GM21360 (cell line): ENCODE measurements at regions not wholly inside any gene's neighbourhood (a gene's known extent, or its start where the extent isn't known, plus 50 kb on each side); places are given as distances from the start of the nearest gene placed in this dataset.
"Not testable (repeated sequence)": the region's sequence is repeated elsewhere in the genome, so short reads cannot be mapped to it uniquely, and the experiment has no call there.

Experiments
- ATAC-seq: cut with Tn5 transposase; IDR thresholded peaks from one replicate; pipeline ENCODE4 v1.9.1; 2021; ENCODE audit warnings: mild to moderate bottlenecking, moderate library complexity; ENCODE audit not compliant: unreplicated experiment

DNA sequence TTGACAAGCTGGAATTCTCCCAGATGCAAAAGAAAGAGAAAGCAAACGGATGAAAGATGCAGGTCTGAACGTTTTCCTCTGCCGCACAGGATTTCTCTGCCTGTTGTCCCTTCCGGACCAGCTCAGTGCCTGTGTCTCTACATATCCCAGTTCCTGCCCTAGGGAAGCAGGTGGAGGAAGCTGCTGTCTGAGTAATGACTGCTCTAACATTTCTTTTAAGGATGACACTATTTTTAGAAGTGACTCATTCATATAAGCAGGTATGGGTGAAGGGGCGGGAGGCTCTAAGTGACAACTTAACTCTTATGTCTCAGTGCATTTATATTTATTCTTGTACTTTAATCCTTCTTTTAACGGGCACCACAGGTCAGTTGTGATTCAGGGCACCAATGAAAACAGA, 128.8 kb downstream of the SLC24A2 start:
- ATAC-seq, result no peak

DNA sequence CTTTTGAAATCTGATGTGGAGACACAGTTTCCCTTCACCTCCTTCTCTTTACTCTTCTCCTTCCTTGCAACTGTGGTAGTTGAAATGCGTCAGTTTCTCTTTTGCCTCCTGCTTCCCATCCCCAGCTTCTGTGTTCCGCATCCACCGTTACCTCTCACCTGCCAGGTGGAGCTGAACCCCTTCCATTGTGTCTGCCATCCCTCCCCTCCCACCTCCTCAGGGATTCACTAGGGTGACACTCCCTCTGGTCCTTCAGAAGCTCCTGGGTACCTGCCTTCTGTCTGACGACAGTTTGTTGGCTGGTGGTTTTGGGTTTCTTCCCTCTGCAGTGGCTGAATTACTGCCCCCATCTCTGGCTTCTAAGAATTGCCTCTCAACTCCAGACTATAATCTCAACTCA, 132.1 kb downstream of the SLC24A2 start:
- no peak for ATAC-seq

DNA sequence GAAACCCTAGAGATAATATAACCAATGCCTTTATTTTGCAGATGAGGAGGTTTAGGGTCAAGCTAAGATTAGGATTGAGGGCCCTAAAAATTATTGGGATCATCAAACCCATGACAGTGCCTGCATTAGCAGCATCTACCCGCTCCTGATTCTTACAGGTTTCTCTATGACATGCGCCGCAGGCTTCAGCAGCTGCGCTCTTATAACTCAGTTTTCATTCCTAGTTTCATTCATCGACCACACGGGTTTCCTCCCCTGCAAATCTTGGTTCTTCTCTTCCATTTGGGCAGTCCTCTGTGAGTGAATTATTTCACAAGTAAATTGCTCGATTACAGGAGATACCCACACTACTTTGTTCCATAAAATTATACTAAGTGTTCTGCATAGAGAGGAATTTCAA, 137.2 kb downstream of the SLC24A2 start:
- ATAC-seq, result no peak

DNA sequence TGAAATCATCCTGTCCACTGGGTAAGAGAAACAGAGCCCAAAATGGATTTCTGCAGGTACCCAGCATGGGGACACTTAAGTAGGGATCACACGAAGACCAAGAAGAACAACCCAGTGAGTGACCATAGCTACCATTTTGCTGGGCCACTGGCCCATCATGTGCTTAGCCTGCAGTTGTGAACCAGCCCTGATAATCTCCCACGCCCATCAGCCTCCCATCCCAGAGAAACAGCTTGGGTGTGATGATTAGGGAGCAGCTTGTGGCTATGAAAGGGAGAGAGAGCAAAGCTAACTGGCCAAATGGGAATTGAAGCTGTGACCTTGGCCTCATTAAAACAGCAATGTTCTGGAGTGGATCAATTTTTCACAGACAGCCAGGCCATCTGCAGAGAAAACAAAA, 138.5 kb downstream of the SLC24A2 start:
- no peak for ATAC-seq

DNA sequence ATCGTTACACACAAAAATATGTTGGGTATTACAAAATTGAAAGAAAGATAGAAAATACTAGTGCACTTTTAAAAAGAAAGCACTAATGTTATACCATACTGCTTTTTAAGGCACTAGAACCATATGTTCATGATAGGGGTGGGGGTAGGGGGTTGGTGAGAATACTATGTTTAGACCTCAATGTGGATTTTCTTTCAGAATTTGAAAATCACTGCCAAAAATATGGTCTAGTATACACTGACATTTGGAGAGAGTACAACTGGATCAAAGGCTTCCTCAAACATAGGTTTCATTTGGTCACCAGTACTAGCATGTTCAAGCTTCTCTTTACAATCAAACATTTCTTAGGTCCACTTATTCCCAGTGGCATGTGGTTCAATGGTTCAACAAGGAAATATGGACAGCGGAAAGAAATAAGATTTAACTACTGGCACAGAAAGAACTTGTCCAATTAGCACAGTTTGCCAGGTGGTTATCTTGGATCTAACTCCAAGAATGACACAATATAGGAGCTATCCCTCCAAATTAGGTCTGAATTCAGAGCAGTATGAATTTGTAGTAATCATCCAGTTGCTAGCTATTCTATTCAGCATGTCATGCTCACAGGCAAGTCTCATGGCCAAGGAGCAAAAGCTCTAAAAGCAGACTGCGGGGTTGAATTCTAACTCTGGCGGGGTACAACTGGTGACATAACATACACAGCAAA, 139.3 kb downstream of the SLC24A2 start:
- ATAC-seq, result no peak

DNA sequence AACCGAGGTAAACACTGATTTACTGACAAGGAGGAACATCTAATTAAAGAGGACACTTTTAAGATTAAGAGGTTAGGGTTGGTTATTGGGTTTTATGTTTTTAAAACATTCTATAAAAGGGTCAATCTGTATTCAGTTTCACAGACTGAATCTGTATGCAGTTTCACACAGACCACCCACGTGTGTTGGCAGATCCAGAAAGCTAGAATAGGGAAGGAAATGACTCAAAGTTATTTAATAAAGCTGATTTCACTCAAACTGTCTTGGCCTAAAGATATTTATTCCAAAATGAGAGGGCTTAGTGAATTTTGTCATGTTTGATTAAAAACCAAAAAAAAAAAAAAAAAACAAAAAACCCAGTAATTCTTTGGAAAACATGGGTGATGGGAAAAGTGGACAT, 140.2 kb downstream of the SLC24A2 start:
- ATAC-seq, result no peak

DNA sequence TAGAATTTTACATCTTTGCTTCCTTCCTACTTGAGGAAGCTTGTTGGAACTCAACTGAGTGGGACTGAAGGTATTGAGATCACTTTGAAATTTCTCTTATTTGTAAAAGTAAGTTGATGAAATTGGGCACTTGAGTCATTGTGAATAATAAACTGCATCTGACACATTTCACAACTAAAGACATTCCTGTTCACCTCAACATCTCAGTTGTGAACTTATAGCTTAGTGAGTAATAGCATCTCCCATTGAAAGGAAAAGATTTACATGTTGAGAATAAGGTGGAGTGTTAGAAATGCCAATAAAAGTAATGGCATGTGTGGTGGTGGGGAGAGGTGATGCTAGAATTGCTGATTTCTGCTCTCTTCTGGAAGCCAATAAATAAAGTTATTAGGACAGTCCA, 145.0 kb downstream of the SLC24A2 start:
- ATAC-seq, result no peak

DNA sequence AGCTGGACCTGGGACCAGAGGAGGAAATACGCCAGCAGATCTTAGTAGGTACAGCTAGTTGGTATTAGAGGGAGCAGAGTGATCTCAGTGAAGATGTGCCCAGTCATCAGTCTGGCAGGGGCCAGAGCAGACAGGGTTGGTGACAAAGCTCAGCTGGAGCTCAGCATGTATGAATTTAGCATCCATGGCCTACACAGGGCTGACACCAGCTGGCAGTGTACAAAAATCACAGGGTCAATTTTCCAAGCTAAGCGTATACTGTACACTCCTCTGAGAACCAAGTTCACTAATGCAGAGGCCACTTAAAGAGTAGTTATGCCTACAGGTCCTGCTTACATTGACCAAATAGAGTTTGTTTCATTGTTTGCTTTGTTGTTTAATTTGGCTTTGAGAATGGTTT, 146.6 kb downstream of the SLC24A2 start:
- ATAC-seq, result no peak

DNA sequence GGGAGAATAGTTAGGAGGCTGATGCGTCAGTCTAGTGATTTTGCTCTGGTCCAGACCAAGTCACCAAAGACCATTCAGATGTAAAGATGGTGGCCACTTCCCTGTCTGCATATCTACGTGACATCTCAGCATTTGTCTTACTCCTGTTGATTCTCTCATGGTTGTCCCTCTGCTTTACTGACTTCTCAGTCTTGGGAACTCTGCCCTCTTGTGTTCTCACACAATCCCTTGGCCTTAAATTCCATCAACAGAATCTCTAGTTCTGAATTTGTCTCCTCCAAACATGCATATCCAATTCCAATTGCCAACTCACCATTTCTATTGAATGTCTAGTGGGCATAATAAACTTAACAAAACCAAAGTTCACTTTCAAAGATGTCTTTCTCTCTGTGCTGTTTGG, 147.8 kb downstream of the SLC24A2 start:
- ATAC-seq, result no peak

DNA sequence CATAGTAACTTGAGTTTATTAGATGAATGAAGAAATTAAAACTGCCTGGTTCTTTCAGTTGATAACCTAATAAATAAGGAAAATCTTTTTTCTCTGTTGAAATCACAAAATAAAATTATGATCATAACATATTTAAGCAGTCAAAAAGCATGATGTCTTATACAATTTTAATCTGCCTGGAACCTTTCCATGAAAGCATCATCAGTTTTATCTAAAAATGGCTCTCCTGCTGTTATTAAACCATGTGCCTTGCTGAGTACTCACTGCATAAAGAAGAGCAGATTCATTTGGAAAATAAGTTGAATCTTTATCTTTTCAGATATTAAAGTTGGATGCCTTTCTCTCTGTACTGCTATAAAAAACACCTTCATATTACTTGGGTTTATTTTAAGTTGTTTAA, 148.8 kb downstream of the SLC24A2 start:
- ATAC-seq, result no peak

DNA sequence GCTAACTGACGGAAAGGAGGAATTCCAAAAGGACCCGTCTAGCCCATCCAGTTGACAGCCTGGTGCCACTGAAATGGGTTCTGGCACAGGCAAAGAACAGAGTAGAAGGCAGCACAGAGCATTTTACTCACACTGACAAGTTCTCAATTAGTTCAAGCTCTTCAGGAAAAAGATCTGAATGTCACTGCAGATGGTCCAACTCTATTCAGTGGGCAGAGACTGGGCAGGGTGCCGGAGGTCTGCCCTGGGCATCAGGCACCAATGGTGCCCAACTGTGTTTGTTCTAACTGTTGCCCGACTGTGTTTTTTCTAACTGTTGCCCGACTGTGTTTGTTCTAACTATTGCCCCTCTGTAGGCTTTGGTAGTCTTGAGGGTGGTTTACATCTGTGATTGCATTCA, 151.8 kb downstream of the SLC24A2 start:
- no peak for ATAC-seq

DNA sequence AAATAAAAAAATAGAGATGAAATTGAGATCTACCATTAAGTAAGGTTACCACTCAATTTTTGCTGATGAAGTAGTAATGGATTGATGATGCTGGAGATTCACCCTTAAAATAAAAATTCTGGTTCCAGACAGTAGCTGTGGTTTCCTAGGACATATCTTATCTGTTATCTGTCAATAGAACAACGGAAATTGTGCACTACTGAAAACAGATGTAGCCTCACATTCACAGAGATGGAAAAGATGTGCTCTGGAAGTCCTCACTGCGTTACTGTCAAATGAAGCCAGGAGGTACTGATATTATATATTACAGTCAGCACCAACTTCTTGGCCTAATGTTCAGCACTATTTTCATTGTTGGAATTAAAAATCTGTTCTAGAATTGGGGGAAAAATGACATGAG, 154.0 kb downstream of the SLC24A2 start:
- no peak for ATAC-seq

DNA sequence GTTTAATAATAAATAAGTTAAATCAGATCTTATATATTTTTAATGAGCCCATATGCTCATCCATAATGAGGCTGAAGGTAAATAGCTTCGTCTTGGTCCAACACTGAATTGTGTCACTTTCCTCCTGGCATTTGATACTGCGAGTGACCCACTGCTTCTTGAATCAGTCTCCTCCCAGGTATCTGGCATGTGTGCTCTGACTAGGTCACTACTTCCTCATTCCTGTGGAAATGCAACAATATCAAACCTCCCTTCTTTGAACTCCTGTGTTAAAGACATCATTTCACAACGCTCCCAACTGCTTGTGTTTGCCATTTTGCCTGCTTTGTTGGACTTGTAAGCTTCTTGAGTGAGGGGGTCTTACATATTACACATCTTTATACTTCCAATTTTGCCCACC, 157.7 kb downstream of the SLC24A2 start:
- no peak for ATAC-seq

DNA sequence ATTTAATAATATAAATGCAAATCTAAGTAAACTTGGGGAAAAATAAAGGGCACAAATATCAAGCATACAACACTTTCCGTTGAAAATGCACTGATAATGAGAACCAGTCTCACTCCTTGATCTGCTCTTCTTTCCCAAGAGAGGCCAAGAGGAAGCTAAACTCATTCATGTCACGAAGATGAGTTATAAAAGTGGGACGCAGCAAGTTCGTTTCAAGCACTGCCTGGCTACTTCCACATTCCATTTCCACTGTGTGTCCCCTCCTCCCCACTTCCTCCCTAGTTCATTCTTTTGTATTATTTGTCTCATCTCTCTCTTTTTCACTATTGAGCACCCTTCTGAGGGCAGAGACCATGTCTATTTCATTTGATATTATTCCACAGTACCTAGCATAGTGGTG, 158.1 kb downstream of the SLC24A2 start:
- no peak for ATAC-seq

DNA sequence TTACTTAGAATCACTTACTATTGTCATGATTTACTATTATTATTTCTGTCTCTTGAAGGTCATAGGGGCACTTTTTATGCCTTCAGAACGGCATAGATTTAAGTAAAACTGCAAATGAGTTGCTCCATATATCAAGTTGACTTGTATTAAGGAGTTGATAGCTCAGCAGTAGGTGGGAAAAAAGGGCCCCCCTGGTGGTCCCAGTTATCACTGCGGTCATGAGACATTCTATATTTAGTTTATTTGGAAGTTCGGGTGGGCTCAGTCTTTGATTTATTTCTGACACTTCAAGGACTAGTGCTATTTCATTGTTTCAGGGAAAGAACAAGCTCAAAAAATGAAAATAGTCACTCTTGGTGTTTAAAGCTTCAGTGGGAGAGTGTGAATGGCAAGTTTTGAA, 159.3 kb downstream of the SLC24A2 start:
- no peak for ATAC-seq

DNA sequence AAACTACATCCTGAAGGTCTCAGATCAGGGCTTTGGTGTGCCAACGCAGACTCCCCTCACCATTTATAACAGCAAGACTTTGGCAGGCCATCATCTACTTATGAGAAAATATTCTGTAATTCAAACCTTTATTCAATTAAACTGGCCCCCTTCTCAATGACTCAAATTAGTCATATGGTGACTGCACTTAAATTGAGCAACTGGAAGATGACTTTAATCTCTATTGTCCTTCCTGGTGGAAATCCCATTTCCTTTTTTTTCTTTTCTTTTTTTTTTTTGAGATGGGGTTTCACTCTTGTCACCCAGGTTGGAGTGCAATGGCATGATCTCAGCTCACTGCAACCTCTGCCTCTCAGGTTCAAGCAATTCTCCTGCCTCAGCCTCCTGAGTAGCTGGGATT, 163.4 kb downstream of the SLC24A2 start:
- ATAC-seq, result not testable (repeated sequence)

DNA sequence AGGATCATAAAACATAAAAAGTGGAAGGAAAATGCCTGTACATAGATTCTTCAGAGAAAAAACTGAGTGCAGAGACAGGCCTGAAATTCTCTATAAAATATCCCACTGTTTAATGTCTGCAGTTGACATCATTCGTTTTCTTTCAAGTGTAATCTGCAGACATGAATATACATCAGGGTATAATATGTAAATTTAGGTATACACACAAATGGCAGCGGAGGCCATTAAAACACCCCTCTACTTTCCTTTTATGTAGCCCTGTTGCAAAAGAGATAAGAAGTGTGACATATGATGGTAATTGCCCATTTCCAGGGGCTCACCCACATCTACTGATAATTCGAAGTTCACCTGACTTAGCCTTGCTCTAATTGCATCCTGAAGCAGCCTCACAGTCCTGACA, 164.3 kb downstream of the SLC24A2 start:
- ATAC-seq, result no peak

DNA sequence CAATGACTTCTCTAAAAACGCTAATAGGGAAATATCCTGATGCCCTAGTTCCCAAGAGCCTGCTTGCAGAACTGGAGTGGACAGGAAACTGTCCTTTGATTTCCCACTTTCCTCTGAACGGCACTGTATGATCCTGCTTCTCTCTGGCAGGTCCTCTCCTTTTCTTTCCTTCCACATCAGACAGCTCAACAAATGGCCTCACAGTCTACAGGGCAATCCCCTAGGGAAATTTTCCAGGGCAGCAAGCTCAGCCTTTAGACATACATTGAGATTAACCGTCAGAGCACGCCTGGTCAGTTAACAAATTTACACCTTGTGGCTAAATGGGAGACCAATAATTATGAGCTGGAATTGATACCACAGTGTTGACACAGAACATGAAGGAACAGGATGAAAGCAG, 164.9 kb downstream of the SLC24A2 start:
- ATAC-seq, result no peak

DNA sequence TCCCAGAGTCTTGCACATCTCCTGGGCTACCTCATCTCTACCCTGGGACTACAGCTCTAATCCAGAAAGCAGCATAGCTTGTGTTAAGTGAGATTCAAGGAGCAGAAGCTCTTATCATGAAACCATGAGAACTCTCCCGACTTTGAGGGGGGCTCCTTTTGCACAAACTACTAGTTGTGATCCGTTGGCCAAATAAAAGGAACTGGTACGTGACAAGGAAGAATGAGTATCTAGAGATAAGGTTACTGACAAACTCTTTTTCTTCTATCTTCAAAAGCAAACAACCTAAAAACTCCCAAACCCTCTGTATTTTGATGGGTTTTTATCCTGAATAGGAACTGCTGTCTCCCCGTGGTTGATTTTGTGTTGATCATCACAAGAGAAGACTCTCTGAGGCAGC, 168.5 kb downstream of the SLC24A2 start:
- no peak for ATAC-seq

DNA sequence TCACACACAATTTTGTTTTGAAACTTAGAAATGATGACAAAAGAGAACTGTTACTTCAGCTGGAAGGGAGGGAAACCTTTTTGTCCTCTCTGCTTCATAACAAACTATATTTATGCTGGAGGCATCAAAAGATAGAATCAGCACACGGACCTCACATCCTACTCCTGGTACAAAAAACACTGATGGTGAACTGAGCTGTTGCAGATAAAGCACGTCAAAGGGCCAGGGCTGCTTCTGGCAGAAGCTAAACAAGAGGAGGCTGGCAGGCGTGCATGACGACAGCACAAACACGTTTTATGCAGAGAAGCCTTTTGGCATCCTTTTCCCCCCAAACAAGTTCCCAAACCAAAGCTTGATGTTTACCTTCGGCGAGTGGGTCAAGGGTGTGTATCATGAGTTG, 169.6 kb downstream of the SLC24A2 start:
- ATAC-seq, result no peak

DNA sequence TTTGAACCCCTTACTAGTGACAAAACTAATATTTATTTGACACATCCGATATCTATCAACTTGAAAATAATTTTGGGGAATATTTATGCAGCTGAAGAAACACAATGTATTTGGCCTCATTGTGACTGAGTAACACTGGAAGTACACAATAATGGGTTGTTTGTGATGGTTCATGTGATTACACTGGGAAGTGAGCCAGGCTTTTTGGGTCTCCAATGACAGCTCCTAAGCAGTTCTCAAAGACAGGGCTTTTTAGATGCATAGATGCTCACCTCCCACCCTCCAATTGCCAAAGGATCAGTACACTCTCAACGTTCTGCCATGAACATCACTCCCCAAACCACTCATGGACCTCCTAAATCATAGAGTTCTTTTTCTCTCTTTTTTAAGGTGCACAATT, 170.0 kb downstream of the SLC24A2 start:
- ATAC-seq, result no peak

DNA sequence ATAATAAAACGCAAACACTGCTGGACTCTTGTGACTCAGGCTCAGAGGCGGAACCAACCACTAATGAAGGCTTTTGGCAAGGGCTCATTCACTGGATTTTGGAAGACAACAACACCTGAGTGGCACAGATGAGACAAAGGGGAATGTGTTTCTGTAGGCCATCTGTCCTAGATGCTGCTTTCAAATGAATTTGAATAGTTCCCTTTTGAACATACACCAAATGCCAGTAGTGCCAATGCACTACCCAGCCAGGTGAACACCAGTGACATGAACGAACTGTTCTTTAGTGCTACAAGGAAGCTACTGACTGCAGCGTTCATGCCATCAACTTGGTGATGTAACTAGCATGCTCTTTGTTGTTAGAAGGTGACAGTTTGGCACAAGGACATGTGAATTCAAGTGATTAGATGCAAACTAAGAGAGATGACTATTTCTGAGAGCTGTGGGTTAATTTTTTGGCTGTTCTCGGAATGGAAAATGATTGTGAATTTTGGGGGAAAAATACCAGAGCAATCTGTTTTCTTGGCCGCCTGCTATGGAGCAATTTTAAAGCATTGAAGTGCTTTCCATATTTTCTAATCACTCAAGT, 173.7 kb downstream of the SLC24A2 start:
- no peak for ATAC-seq

DNA sequence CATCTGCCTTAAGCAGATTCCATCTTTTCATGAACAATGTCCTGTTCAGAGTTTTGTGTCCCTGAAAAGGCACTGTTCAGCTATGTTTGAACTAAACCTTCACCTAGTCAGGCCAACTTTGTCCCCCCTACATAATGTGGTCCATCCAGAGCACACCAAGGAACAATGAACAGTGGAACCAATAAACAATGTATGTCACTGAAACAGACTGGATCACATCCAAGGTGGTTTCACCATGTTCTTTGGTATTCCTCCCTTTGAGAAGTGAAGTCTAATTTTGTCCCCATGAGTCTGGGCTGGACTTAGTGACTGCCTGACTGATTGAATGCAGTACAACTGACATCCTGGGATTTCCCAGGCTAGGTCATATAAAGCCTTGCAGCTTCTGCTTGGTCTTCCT, 174.5 kb downstream of the SLC24A2 start:
- ATAC-seq, result no peak
